DND-41 (cell line): ENCODE measurements at regions not wholly inside any gene's neighbourhood (a gene's known extent, or its start where the extent isn't known, plus 50 kb on each side); places are given as distances from the start of the nearest gene placed in this dataset.

Source experiments
- ATAC-seq: fragments of 200-7000 bp; cut with Tn5 transposase; 3 replicates; pipeline ENCODE4 v1.9.1; 2021; ENCODE audit warnings: low read depth; ENCODE audit not compliant: insufficient read depth
- DNase-seq: peaks from one replicate; pipeline ENCODE4 v3.0.0-alpha.2; 2020
- H2AFZ ChIP-seq: 2 replicates; pipeline ENCODE4 v1.6.0; 2012; ENCODE audit warnings: low read depth, low read length
- H3K27ac ChIP-seq: 2 replicates; pipeline ENCODE4 v1.5.1; 2012; ENCODE audit warnings: low read length, inconsistent platforms
- H3K27me3 ChIP-seq: fragments of 200-600 bp; sonication (generic); 2 replicates; pipeline ENCODE4 v1.6.0; 2012; ENCODE audit warnings: low read length, mild to moderate bottlenecking, inconsistent platforms; ENCODE audit not compliant: insufficient read depth, poor library complexity
- H3K36me3 ChIP-seq: 2 replicates; pipeline ENCODE4 v1.5.1; 2012; ENCODE audit warnings: low read length, inconsistent platforms; ENCODE audit not compliant: insufficient read depth
- H3K4me1 ChIP-seq: 2 replicates; pipeline ENCODE4 v1.5.1; 2012; ENCODE audit warnings: mild to moderate bottlenecking, low read length; ENCODE audit not compliant: insufficient read depth
- H3K4me2 ChIP-seq: 2 replicates; pipeline ENCODE4 v1.6.0; 2012; ENCODE audit warnings: mild to moderate bottlenecking, moderate library complexity, low read length, inconsistent platforms; ENCODE audit not compliant: insufficient read depth
- H3K4me3 ChIP-seq, 2 experiments: fragments of 200-600 bp in 1 of 2; shearing (Covaris generic) in 1 of 2; 2 replicates each; pipeline ENCODE4 v1.5.1; 2012 to 2016; ENCODE audit warnings: inconsistent platforms in 2 of 2, low read length in 2 of 2, mild to moderate bottlenecking in 2 of 2, low read depth in 1 of 2, moderate library complexity in 1 of 2
- H3K79me2 ChIP-seq: 2 replicates; pipeline ENCODE4 v1.6.0; 2012; ENCODE audit warnings: low read length, inconsistent platforms; ENCODE audit not compliant: insufficient read depth
- H3K9ac ChIP-seq: 2 replicates; pipeline ENCODE4 v1.6.0; 2012; ENCODE audit warnings: low read depth, mild to moderate bottlenecking, inconsistent platforms, low read length, moderate library complexity
- H3K9me3 ChIP-seq: 2 replicates; pipeline ENCODE4 v1.5.1; 2012; ENCODE audit warnings: low read length, moderate library complexity, mild to moderate bottlenecking, inconsistent platforms; ENCODE audit not compliant: insufficient read depth, severe bottlenecking
- H4K20me1 ChIP-seq: 2 replicates; pipeline ENCODE4 v1.6.0; 2012; ENCODE audit warnings: low read length; ENCODE audit not compliant: insufficient read depth
- EZH2 ChIP-seq: IDR thresholded peaks from 3 replicates; pipeline ENCODE4 v1.6.1; 2012; ENCODE audit warnings: borderline replicate concordance, low read depth, mild to moderate bottlenecking, moderate library complexity, low read length, inconsistent platforms; ENCODE audit not compliant: severe bottlenecking
- TF ChIP-seq, protein P1 (sequence below): IDR thresholded peaks from 2 replicates; pipeline ENCODE4 v1.5.1; 2012; ENCODE audit warnings: borderline replicate concordance, low read length, moderate library complexity, mild to moderate bottlenecking; ENCODE audit not compliant: poor library complexity, severe bottlenecking; ENCODE audit errors: extremely low read depth

DNA sequence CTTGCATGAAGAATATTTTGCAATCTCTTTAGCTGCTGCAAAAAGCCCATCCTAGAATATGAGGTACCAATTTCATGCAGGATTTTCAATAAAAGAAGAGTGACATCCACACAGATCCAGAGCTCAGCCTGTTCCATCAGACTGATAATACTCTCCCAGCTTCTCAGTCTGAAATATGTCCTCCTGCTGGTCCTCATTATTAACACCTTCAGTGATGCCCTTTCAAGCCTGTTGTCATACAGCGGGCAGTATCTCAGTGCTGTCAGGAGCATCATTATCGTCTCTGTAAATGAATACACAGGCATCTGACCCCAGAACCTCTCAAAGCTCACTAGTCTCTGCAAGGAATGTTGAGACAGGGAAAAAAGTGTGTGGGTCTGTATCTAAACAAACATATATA is 1387.8 kb downstream of the OTOL1 start:
- Histone ChIP-seq H3K4me3 (no peak overlapping the region), H3K9ac (no peak overlapping the region), H2AFZ (0 out of 2 replicates have a peak overlapping the region, but pooled peaks have one; percentile 13), H3K4me2 (no peak overlapping the region), H3K27ac (no peak overlapping the region), H4K20me1 (no peaks in the 10 kb centered on the region), H3K27me3 (no peaks in the 10 kb centered on the region), H3K79me2 (no peaks in the 10 kb centered on the region), H3K36me3 (no peaks in the 10 kb centered on the region), H3K9me3 (no peaks in the 10 kb centered on the region), H3K4me1 (peaks cover 5% of the 10 kb centered on the region; the same call in 1 of the 2 replicates)
- no peak for TF ChIP-seq EZH2
- TF ChIP-seq, protein P1, sequence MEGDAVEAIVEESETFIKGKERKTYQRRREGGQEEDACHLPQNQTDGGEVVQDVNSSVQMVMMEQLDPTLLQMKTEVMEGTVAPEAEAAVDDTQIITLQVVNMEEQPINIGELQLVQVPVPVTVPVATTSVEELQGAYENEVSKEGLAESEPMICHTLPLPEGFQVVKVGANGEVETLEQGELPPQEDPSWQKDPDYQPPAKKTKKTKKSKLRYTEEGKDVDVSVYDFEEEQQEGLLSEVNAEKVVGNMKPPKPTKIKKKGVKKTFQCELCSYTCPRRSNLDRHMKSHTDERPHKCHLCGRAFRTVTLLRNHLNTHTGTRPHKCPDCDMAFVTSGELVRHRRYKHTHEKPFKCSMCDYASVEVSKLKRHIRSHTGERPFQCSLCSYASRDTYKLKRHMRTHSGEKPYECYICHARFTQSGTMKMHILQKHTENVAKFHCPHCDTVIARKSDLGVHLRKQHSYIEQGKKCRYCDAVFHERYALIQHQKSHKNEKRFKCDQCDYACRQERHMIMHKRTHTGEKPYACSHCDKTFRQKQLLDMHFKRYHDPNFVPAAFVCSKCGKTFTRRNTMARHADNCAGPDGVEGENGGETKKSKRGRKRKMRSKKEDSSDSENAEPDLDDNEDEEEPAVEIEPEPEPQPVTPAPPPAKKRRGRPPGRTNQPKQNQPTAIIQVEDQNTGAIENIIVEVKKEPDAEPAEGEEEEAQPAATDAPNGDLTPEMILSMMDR: no peak
- DNase-seq: no peak
- ATAC-seq: no peak

DNA sequence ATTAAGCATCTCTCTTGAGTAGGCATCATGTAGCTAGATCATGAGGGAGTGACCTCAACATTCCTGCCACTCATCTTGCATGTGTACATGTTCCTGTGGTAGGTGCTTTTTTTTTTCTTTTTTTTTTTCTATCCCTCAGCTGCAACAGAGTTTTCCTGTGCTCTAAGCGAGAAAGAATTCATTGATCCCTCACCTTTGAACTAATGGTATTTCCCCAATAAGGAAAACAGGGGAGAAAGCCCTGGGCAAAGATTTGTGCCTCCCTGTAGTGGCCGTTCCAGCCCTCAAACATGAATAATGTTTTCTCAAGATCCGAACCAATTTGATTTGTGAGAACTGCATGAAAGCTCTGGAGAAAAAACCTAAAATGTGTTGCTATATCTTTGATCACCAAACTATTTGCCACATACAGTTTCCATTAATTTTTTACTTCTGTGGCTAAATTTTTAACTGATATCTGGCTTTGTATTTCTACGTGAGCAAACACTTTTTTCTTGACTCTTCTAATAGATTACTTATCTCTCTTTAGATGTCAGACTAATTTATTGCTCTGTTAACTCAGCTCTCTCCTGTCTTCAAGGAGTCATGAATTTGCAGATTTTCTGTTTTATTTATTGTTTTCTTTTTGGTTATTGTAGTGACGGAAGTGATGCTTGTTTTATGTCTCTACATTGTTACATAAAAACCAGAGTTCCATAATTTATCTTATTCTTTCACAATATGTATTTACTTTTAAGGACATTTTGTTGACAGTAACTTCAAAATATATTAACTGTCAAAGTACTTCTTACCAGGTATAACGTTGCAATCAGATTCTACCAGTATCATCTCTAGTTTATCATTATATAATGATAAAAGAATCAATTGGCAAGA is 1396.5 kb downstream of the OTOL1 start:
- no peak overlapping the region for H2AFZ ChIP-seq
- H3K4me2 ChIP-seq: no peak overlapping the region
- no peak for DNase-seq
- no peak overlapping the region for H3K27ac ChIP-seq
- H3K79me2 ChIP-seq: no peaks in the 10 kb centered on the region
- H4K20me1 ChIP-seq: no peaks in the 10 kb centered on the region
- H3K36me3 ChIP-seq: no peaks in the 10 kb centered on the region
- TF ChIP-seq EZH2: no peak
- TF ChIP-seq, protein P1: no peak
- no peak overlapping the region for H3K4me3 ChIP-seq
- H3K4me1 ChIP-seq: no peaks in the 10 kb centered on the region
- H3K9me3 ChIP-seq: peaks cover 19% of the 10 kb centered on the region
- H3K9ac ChIP-seq: no peak overlapping the region
- no peaks in the 10 kb centered on the region for H3K27me3 ChIP-seq
- no peak for ATAC-seq

DNA sequence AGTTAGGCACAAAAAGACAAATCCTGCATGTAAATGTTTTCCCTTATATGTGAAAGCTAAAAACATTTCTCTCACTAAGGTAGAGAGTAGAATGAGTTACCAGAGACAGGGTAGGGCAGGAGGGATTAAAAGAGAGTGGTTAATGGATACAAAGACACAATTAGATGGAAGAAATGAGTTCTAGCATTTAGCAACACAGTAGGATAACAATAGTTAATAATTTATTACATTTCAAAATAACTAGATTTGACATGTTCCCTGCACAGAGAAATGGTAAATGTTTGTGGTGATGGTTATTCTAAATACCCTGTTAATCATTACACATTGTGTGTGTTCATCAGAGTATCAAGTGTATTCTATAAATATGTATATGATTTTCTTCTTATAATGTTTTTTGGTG is 1400.7 kb downstream of the OTOL1 start:
- H3K4me1 ChIP-seq: no peaks in the 10 kb centered on the region
- no peaks in the 10 kb centered on the region for H4K20me1 ChIP-seq
- H2AFZ ChIP-seq: peak overlapping the region; percentile 33; the same call in 1 of the 2 replicates
- H3K9me3 ChIP-seq: peaks cover 10% of the 10 kb centered on the region
- no peak overlapping the region for H3K9ac ChIP-seq
- no peaks in the 10 kb centered on the region for H3K36me3 ChIP-seq
- DNase-seq (no peak), ATAC-seq (no peak)
- no peaks in the 10 kb centered on the region for H3K79me2 ChIP-seq
- H3K4me2 ChIP-seq: no peak overlapping the region
- H3K4me3 ChIP-seq: no peak overlapping the region
- no peaks in the 10 kb centered on the region for H3K27me3 ChIP-seq
- TF ChIP-seq, protein P1: no peak
- no peak for TF ChIP-seq EZH2
- H3K27ac ChIP-seq: no peak overlapping the region
